HEK293T (cell line): ENCODE measurements at regions not wholly inside any gene's neighbourhood (a gene's known extent, or its start where the extent isn't known, plus 50 kb on each side); places are given as distances from the start of the nearest gene placed in this dataset.

ENCODE experiments used
- ARNT ChIP-seq: fragments of 450-650 bp; IDR thresholded peaks from 2 replicates; pipeline ENCODE4 v1.6.1; 2017; ENCODE audit warnings: mild to moderate bottlenecking
- ELF4 ChIP-seq: fragments of 450-650 bp; IDR thresholded peaks from 2 replicates; pipeline ENCODE4 v1.6.1; 2017; ENCODE audit warnings: antibody characterized with exemption
- FOXA1 ChIP-seq: fragments of 450-650 bp; IDR thresholded peaks from 2 replicates; pipeline ENCODE4 v1.6.1; 2016; ENCODE audit warnings: mild to moderate bottlenecking
- FOXK2 ChIP-seq: fragments of 450-650 bp; IDR thresholded peaks from 2 replicates; pipeline ENCODE4 v1.6.1; 2016; ENCODE audit warnings: mild to moderate bottlenecking
- PKNOX1 ChIP-seq: fragments of 450-650 bp; IDR thresholded peaks from 2 replicates; pipeline ENCODE4 v1.6.1; 2016
- TARDBP ChIP-seq: fragments of 450-650 bp; IDR thresholded peaks from 2 replicates; pipeline ENCODE4 v1.6.1; 2016

GRCh38 chr4:32061916-32062315 is 1341.7 kb downstream of the PCDH7 start:
- TF ChIP-seq FOXA1, result no peak
- no peak for TF ChIP-seq ARNT
- no peak for TF ChIP-seq ELF4
- no peak for TF ChIP-seq TARDBP
- TF ChIP-seq PKNOX1, result no peak
- TF ChIP-seq FOXK2, result no peak
